Colonic mucosa (tissue), 4 donors: ENCODE measurements at regions not wholly inside any gene's neighbourhood (a gene's known extent, or its start where the extent isn't known, plus 50 kb on each side); places are given as distances from the start of the nearest gene placed in this dataset.

Source experiments
- DNase-seq: peaks from one replicate; pipeline ENCODE4 v3.0.0-alpha.2; 2020
- H3K27ac ChIP-seq: fragments of 200-600 bp; one replicate; pipeline ENCODE4 v1.8.0; 2021
- H3K27me3 ChIP-seq: fragments of 200-600 bp; one replicate; pipeline ENCODE4 v1.8.0; 2021
- H3K36me3 ChIP-seq: fragments of 200-600 bp; one replicate; pipeline ENCODE4 v1.8.0; 2021
- H3K4me1 ChIP-seq: fragments of 200-600 bp; one replicate; pipeline ENCODE4 v1.8.0; 2021; ENCODE audit warnings: mild to moderate bottlenecking
- H3K4me3 ChIP-seq: fragments of 200-600 bp; one replicate; pipeline ENCODE4 v1.8.0; 2021
- H3K9ac ChIP-seq, 2 donors: one replicate each; pipeline ENCODE4 v1.7.0; 2013; ENCODE audit warnings: control low read depth in 2 of 2, low read depth in 2 of 2, low read length in 2 of 2
- H3K9me3 ChIP-seq: fragments of 200-600 bp; one replicate; pipeline ENCODE4 v1.8.0; 2021
- CTCF ChIP-seq: fragments of 200-600 bp; IDR thresholded peaks from one replicate; pipeline ENCODE4 v1.8.0; 2022; ENCODE audit warnings: antibody characterized with exemption, mild to moderate bottlenecking
- intact Hi-C: fragments of 100-400 bp; cut with DNase I; formaldehyde crosslinking; loops from one replicate; pipeline ENCODE4 v1.14.1; 2022
- donor health status: healthy.
- donor health status: DM: no; HTN: no; CAD: no.
- donor health status: DM: no; HTN: no; CAD: no.

- Histone ChIP-seq H3K36me3 (no peaks in the 10 kb centered on the region), H3K9me3 (no peaks in the 10 kb centered on the region), H3K9ac (no peak overlapping the region), H3K4me1 (no peaks in the 10 kb centered on the region), H3K27me3 (no peaks in the 10 kb centered on the region), H3K4me3 (no peak overlapping the region), H3K27ac (no peak overlapping the region)
- intact Hi-C loops: no loop called here
- DNase-seq: no peak
- no peak for TF ChIP-seq CTCF
Observed at GRCh38 chr10:78754269-78755062, 314.3 kb upstream of the ZMIZ1 start.

- no peak for TF ChIP-seq CTCF
- no peak overlapping the region for H3K9ac ChIP-seq
- no peak overlapping the region for H3K4me3 ChIP-seq
- DNase-seq: no peak
- H3K27me3 ChIP-seq: no peaks in the 10 kb centered on the region
- H3K36me3 ChIP-seq: no peaks in the 10 kb centered on the region
- intact Hi-C loops: no loop called here
- H3K9me3 ChIP-seq: no peaks in the 10 kb centered on the region
- no peak overlapping the region for H3K27ac ChIP-seq
- H3K4me1 ChIP-seq: no peaks in the 10 kb centered on the region
Observed at GRCh38 chr10:78755063-78755701, 313.6 kb upstream of the ZMIZ1 start.

GRCh38 chr10:78755877-78756455 lies 312.8 kb upstream of the ZMIZ1 start:
- Histone ChIP-seq H3K9ac (no peak overlapping the region), H3K4me3 (no peak overlapping the region), H3K27me3 (no peaks in the 10 kb centered on the region), H3K36me3 (no peaks in the 10 kb centered on the region), H3K27ac (no peak overlapping the region), H3K4me1 (no peaks in the 10 kb centered on the region), H3K9me3 (no peaks in the 10 kb centered on the region)
- intact Hi-C loops: no loop called here
- DNase-seq: no peak
- TF ChIP-seq CTCF: no peak

GRCh38 chr10:78756604-78757343 lies 312.0 kb upstream of the ZMIZ1 start:
- Histone ChIP-seq H3K4me3 (no peak overlapping the region), H3K4me1 (no peaks in the 10 kb centered on the region), H3K27ac (peak overlapping the region; percentile 10), H3K36me3 (no peaks in the 10 kb centered on the region), H3K9me3 (no peaks in the 10 kb centered on the region), H3K27me3 (no peaks in the 10 kb centered on the region), H3K9ac (no peak overlapping the region)
- TF ChIP-seq CTCF: no peak
- DNase-seq: peak; percentile 43
- intact Hi-C loops: no loop called here

- no peak for TF ChIP-seq CTCF
- H3K9me3 ChIP-seq: no peaks in the 10 kb centered on the region
- no peaks in the 10 kb centered on the region for H3K36me3 ChIP-seq
- H3K27ac ChIP-seq: peak overlapping the region; percentile 10
- H3K4me1 ChIP-seq: no peaks in the 10 kb centered on the region
- no peak overlapping the region for H3K4me3 ChIP-seq
- no peaks in the 10 kb centered on the region for H3K27me3 ChIP-seq
- DNase-seq: no peak
- H3K9ac ChIP-seq: peak overlapping the region in 1 of 2 donors; percentile 17
- intact Hi-C loops: no loop called here
Observed at GRCh38 chr10:78757344-78757925, 311.3 kb upstream of the ZMIZ1 start.
